GDM1 (cell line): ENCODE measurements at regions not wholly inside any gene's neighbourhood (a gene's known extent, or its start where the extent isn't known, plus 50 kb on each side); places are given as distances from the start of the nearest gene placed in this dataset.
"Not testable (repeated sequence)": the region's sequence is repeated elsewhere in the genome, so short reads cannot be mapped to it uniquely, and the experiment has no call there.

Experiments
- DNase-seq: peaks from one replicate; lab custom pipeline; 2025; lab: John Stamatoyannopoulos, UW

- no peak for DNase-seq
These were observed 100.1 kb upstream of the GADD45A start for GRCh38 chr1:67584938-67585337.

GRCh38 chr1:67586596-67586995 is 98.4 kb upstream of the GADD45A start:
- no peak for DNase-seq

- DNase-seq, result peak; percentile 9
These were observed 96.7 kb upstream of the GADD45A start for GRCh38 chr1:67588178-67588855.

GRCh38 chr1:67589519-67590233 is 95.3 kb upstream of the GADD45A start:
- no peak for DNase-seq

- no peak for DNase-seq
These were observed 94.7 kb upstream of the GADD45A start for GRCh38 chr1:67590329-67590728.

- no peak for DNase-seq
These were observed 90.2 kb upstream of the GADD45A start for GRCh38 chr1:67594764-67595163.

- DNase-seq, result no peak
These were observed 88.3 kb upstream of the GADD45A start for GRCh38 chr1:67596674-67597073.

- no peak for DNase-seq
These were observed 87.7 kb upstream of the GADD45A start for GRCh38 chr1:67597336-67597735.

GRCh38 chr1:67599085-67599484 is 85.9 kb upstream of the GADD45A start:
- no peak for DNase-seq

- DNase-seq, result no peak
These were observed 83.5 kb upstream of the GADD45A start for GRCh38 chr1:67601539-67601938.

GRCh38 chr1:67601955-67602354 is 83.0 kb upstream of the GADD45A start:
- DNase-seq, result no peak

GRCh38 chr1:67604778-67605177 is 80.2 kb upstream of the GADD45A start:
- no peak for DNase-seq

GRCh38 chr1:67605209-67605780 is 79.7 kb upstream of the GADD45A start:
- no peak for DNase-seq

GRCh38 chr1:67607286-67607685 is 77.7 kb upstream of the GADD45A start:
- DNase-seq, result no peak

- DNase-seq, result no peak
These were observed 77.3 kb upstream of the GADD45A start for GRCh38 chr1:67607699-67608098.

GRCh38 chr1:67608661-67609576 is 76.1 kb upstream of the GADD45A start:
- no peak for DNase-seq

GRCh38 chr1:67609577-67610341 is 75.2 kb upstream of the GADD45A start:
- no peak for DNase-seq

- no peak for DNase-seq
These were observed 74.6 kb upstream of the GADD45A start for GRCh38 chr1:67610450-67610849.

GRCh38 chr1:67611846-67612245 is 73.2 kb upstream of the GADD45A start:
- no peak for DNase-seq

GRCh38 chr1:67612788-67613241 is 72.2 kb upstream of the GADD45A start:
- DNase-seq, result no peak

- DNase-seq, result not testable (repeated sequence)
These were observed 71.5 kb upstream of the GADD45A start for GRCh38 chr1:67613479-67613878.
